GM04503 (cell line): ENCODE measurements at regions not wholly inside any gene's neighbourhood (a gene's known extent, or its start where the extent isn't known, plus 50 kb on each side); places are given as distances from the start of the nearest gene placed in this dataset.

Source experiments
- DNase-seq: peaks from one replicate; pipeline ENCODE4 v3.0.0-alpha.2; 2012; ENCODE audit warnings: low read depth

- no peak for DNase-seq
Measured at GRCh38 chr10:8498290-8498689, 443.8 kb downstream of the GATA3 start.

- no peak for DNase-seq
Measured at GRCh38 chr10:8498881-8499280, 444.4 kb downstream of the GATA3 start.

GRCh38 chr10:8499312-8499711, 444.8 kb downstream of the GATA3 start:
- no peak for DNase-seq

- no peak for DNase-seq
Measured at GRCh38 chr10:8499752-8500390, 445.4 kb downstream of the GATA3 start.

- no peak for DNase-seq
Measured at GRCh38 chr10:8502573-8502972, 448.1 kb downstream of the GATA3 start.

- DNase-seq = no peak
Measured at GRCh38 chr10:8504499-8504898, 450.0 kb downstream of the GATA3 start.

- no peak for DNase-seq
Measured at GRCh38 chr10:8507156-8507555, 452.7 kb downstream of the GATA3 start.

- no peak for DNase-seq
Measured at GRCh38 chr10:8508882-8509281, 454.4 kb downstream of the GATA3 start.

- no peak for DNase-seq
Measured at GRCh38 chr10:8510471-8510870, 456.0 kb downstream of the GATA3 start.

- no peak for DNase-seq
Measured at GRCh38 chr10:8511026-8511425, 456.5 kb downstream of the GATA3 start.

- no peak for DNase-seq
Measured at GRCh38 chr10:8513155-8514147, 459.0 kb downstream of the GATA3 start.

GRCh38 chr10:8520382-8520781, 465.9 kb downstream of the GATA3 start:
- DNase-seq = no peak

- DNase-seq = no peak
Measured at GRCh38 chr10:8527773-8528172, 473.3 kb downstream of the GATA3 start.

GRCh38 chr10:8531116-8531515, 476.6 kb downstream of the GATA3 start:
- DNase-seq = no peak

- DNase-seq = no peak
Measured at GRCh38 chr10:8532647-8533046, 478.2 kb downstream of the GATA3 start.

- no peak for DNase-seq
Measured at GRCh38 chr10:8533462-8533861, 479.0 kb downstream of the GATA3 start.

- no peak for DNase-seq
Measured at GRCh38 chr10:8534096-8534495, 479.6 kb downstream of the GATA3 start.

GRCh38 chr10:8534891-8535290, 480.4 kb downstream of the GATA3 start:
- DNase-seq = no peak

GRCh38 chr10:8539056-8539455, 484.6 kb downstream of the GATA3 start:
- DNase-seq = no peak

GRCh38 chr10:8543361-8544056, 489.0 kb downstream of the GATA3 start:
- DNase-seq = no peak

GRCh38 chr10:8544057-8544380, 489.5 kb downstream of the GATA3 start:
- DNase-seq = no peak

- DNase-seq = no peak
Measured at GRCh38 chr10:8544500-8544899, 490.0 kb downstream of the GATA3 start.

GRCh38 chr10:8554574-8554973, 500.1 kb downstream of the GATA3 start:
- DNase-seq = no peak
